ENCODE measurements at regions not wholly inside any gene's neighbourhood (a gene's known extent, or its start where the extent isn't known, plus 50 kb on each side); places are given as distances from the start of the nearest gene placed in this dataset.

DNA sequence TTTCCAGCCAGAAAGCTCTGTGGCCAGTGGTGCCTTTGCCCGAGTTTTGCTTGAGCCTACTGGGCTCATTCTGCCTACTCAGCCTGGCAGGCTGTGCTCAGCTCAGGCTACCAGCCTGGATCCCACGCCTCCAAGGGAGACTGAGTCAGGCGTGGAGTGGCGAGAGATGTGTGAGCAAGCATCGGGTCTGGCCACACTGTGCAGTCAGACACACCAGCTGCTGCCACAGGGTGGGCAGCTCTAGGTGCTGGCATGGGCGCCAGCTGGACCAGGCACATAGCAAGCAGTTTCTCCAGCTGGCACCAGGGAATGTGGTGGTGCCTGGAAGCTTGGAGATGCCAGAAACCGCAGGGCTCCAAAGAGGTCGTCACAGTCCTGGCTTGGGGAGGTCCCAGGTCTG, 498.5 kb upstream of the CNTN4 start:
- FAIRE-seq (no peak), ATAC-seq (no peak), DNase-seq (ENCODE audit: extremely low read depth in 1 of 4, low spot score in 3 of 4) (no peak)
- in situ Hi-C loops (cut with MboI): no loop called here
- no TSS peak for BruUV-seq (replicated peaks)
- Histone ChIP-seq H3K27me3 (ENCODE audit: control insufficient read depth in 2 of 2, insufficient read depth in 2 of 2, low read length in 2 of 2) (no peaks in the 10 kb centered on the region), H3K4me3 (no peak overlapping the region), H3K9me3 (replicated peaks; ENCODE audit: control insufficient read depth, insufficient read depth, low read depth, low read length) (no peaks in the 10 kb centered on the region), H4K20me1 (replicated peaks; ENCODE audit: control insufficient read depth, insufficient read depth, low read length) (no peaks in the 10 kb centered on the region), H3K36me3 (ENCODE audit: control insufficient read depth, insufficient read depth, low read length) (no peaks in the 10 kb centered on the region), H3K9ac (ENCODE audit: insufficient read depth in 1 of 2, low read depth in 2 of 2, low read length in 2 of 2) (no peak overlapping the region), H2AFZ (ENCODE audit: low read depth, low read length) (no peak overlapping the region), H3K79me2 (ENCODE audit: control insufficient read depth, insufficient read depth, low read length) (no peaks in the 10 kb centered on the region), H3K27ac (ENCODE audit: extremely low read depth, low read depth, low read length) (no peak overlapping the region), H3K9me1 (ENCODE audit: control insufficient read depth, insufficient read depth, low read length) (no peaks in the 10 kb centered on the region), H3K4me1 (replicated peaks in 1 of 2; ENCODE audit: control insufficient read depth in 2 of 2, insufficient read depth in 2 of 2, low read length in 2 of 2) (no peaks in the 10 kb centered on the region), H3K4me2 (ENCODE audit: insufficient read depth, low read length) (no peak overlapping the region)
- ChIA-PET POLR2A (no interaction called here), CTCF (ENCODE audit: low intra/inter-chr PET ratio) (no interaction called here)
- 0% methylated on average over 8 of the region's 8 CpGs for WGBS (ENCODE audit: insufficient coverage, low coverage, missing lambda C conversion rate)
- intact Hi-C loops (cut with micrococcal nuclease): no loop called here
- TF ChIP-seq SMAD2 (IDR thresholded peaks at IDR 0.05; ENCODE audit: low read depth, low read length) (no peak), CXXC5 (CRISPR knock-in tag; IDR thresholded peaks at IDR 0.05) (no peak), DACH1 (IDR thresholded peaks at IDR 0.05; ENCODE audit: partially characterized antibody) (no peak), PCBP1 (IDR thresholded peaks at IDR 0.05; ENCODE audit: low read depth, low read length, poor library complexity, severe bottlenecking) (no peak), THRAP3 (IDR thresholded peaks at IDR 0.05; ENCODE audit: borderline replicate concordance) (no peak), ZNF57 (CRISPR knock-in tag; IDR thresholded peaks at IDR 0.05) (no peak), CREB1 (IDR thresholded peaks at IDR 0.05) (no peak), CREB1 (CRISPR knock-in tag; IDR thresholded peaks at IDR 0.05) (no peak), MAFK (IDR thresholded peaks at IDR 0.05; ENCODE audit: low read length) (no peak), KAT7 (CRISPR knock-in tag; IDR thresholded peaks at IDR 0.05; ENCODE audit: borderline replicate concordance) (no peak), U2AF2 (optimal IDR thresholded peaks at IDR 0.05; ENCODE audit: low read depth, low read length) (no peak), ZSCAN29 (IDR thresholded peaks at IDR 0.05) (no peak)
- TF ChIP-seq, protein P1, sequence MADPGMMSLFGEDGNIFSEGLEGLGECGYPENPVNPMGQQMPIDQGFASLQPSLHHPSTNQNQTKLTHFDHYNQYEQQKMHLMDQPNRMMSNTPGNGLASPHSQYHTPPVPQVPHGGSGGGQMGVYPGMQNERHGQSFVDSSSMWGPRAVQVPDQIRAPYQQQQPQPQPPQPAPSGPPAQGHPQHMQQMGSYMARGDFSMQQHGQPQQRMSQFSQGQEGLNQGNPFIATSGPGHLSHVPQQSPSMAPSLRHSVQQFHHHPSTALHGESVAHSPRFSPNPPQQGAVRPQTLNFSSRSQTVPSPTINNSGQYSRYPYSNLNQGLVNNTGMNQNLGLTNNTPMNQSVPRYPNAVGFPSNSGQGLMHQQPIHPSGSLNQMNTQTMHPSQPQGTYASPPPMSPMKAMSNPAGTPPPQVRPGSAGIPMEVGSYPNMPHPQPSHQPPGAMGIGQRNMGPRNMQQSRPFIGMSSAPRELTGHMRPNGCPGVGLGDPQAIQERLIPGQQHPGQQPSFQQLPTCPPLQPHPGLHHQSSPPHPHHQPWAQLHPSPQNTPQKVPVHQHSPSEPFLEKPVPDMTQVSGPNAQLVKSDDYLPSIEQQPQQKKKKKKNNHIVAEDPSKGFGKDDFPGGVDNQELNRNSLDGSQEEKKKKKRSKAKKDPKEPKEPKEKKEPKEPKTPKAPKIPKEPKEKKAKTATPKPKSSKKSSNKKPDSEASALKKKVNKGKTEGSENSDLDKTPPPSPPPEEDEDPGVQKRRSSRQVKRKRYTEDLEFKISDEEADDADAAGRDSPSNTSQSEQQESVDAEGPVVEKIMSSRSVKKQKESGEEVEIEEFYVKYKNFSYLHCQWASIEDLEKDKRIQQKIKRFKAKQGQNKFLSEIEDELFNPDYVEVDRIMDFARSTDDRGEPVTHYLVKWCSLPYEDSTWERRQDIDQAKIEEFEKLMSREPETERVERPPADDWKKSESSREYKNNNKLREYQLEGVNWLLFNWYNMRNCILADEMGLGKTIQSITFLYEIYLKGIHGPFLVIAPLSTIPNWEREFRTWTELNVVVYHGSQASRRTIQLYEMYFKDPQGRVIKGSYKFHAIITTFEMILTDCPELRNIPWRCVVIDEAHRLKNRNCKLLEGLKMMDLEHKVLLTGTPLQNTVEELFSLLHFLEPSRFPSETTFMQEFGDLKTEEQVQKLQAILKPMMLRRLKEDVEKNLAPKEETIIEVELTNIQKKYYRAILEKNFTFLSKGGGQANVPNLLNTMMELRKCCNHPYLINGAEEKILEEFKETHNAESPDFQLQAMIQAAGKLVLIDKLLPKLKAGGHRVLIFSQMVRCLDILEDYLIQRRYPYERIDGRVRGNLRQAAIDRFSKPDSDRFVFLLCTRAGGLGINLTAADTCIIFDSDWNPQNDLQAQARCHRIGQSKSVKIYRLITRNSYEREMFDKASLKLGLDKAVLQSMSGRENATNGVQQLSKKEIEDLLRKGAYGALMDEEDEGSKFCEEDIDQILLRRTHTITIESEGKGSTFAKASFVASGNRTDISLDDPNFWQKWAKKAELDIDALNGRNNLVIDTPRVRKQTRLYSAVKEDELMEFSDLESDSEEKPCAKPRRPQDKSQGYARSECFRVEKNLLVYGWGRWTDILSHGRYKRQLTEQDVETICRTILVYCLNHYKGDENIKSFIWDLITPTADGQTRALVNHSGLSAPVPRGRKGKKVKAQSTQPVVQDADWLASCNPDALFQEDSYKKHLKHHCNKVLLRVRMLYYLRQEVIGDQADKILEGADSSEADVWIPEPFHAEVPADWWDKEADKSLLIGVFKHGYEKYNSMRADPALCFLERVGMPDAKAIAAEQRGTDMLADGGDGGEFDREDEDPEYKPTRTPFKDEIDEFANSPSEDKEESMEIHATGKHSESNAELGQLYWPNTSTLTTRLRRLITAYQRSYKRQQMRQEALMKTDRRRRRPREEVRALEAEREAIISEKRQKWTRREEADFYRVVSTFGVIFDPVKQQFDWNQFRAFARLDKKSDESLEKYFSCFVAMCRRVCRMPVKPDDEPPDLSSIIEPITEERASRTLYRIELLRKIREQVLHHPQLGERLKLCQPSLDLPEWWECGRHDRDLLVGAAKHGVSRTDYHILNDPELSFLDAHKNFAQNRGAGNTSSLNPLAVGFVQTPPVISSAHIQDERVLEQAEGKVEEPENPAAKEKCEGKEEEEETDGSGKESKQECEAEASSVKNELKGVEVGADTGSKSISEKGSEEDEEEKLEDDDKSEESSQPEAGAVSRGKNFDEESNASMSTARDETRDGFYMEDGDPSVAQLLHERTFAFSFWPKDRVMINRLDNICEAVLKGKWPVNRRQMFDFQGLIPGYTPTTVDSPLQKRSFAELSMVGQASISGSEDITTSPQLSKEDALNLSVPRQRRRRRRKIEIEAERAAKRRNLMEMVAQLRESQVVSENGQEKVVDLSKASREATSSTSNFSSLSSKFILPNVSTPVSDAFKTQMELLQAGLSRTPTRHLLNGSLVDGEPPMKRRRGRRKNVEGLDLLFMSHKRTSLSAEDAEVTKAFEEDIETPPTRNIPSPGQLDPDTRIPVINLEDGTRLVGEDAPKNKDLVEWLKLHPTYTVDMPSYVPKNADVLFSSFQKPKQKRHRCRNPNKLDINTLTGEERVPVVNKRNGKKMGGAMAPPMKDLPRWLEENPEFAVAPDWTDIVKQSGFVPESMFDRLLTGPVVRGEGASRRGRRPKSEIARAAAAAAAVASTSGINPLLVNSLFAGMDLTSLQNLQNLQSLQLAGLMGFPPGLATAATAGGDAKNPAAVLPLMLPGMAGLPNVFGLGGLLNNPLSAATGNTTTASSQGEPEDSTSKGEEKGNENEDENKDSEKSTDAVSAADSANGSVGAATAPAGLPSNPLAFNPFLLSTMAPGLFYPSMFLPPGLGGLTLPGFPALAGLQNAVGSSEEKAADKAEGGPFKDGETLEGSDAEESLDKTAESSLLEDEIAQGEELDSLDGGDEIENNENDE (IDR thresholded peaks at IDR 0.05; ENCODE audit: low read depth, low read length): no peak
- TF ChIP-seq, protein P2, sequence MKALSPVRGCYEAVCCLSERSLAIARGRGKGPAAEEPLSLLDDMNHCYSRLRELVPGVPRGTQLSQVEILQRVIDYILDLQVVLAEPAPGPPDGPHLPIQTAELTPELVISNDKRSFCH (CRISPR knock-in tag; IDR thresholded peaks at IDR 0.05): no peak
- TF ChIP-seq, protein P2 (tag; IDR thresholded peaks at IDR 0.05): no peak
